NCI-H748 (cell line): ENCODE measurements at regions not wholly inside any gene's neighbourhood (a gene's known extent, or its start where the extent isn't known, plus 50 kb on each side); places are given as distances from the start of the nearest gene placed in this dataset.
"Not testable (repeated sequence)": the region's sequence is repeated elsewhere in the genome, so short reads cannot be mapped to it uniquely, and the experiment has no call there.

Experiments
- DNase-seq: peaks from one replicate; lab custom pipeline; 2025; ENCODE audit not compliant: unreplicated experiment; lab: John Stamatoyannopoulos, UW

DNA sequence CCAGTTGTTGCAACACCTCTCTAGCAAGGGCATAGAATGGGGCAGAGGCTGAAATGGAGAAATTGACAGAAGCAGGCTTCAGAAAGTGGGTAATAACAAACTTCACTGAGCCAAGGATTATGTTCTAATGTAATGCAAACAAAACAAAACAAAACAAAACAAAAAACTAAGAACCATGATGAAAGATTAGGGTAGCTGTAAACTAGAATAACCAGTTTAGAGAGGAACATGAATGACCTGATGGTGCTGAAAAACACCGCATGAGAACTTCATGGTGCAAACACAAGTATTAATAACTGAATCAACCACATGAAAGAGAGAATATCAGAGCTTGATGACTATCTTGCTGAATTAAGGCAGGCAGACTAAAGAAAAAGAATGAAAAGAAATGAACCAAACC lies 1707.7 kb downstream of the BRINP3 start:
- DNase-seq: peak; percentile 6

DNA sequence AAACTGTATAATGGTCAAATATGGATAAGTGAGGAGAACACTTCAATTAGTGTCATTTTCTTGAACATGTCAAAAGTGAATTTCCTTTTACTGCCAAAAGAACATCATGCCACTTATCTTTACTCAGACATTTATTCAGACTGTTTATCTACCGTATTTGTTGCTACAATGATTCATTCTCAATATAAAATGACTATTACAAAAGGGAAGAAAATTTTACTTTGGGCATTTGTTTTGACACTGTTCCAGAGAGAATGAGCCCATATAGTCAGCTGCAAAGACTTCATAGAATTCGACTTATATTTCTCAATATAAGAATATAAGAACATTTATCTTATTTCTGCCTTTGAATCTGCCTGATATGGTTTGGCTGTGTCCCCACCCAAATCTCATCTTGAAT lies 1699.1 kb downstream of the BRINP3 start:
- DNase-seq: no peak

DNA sequence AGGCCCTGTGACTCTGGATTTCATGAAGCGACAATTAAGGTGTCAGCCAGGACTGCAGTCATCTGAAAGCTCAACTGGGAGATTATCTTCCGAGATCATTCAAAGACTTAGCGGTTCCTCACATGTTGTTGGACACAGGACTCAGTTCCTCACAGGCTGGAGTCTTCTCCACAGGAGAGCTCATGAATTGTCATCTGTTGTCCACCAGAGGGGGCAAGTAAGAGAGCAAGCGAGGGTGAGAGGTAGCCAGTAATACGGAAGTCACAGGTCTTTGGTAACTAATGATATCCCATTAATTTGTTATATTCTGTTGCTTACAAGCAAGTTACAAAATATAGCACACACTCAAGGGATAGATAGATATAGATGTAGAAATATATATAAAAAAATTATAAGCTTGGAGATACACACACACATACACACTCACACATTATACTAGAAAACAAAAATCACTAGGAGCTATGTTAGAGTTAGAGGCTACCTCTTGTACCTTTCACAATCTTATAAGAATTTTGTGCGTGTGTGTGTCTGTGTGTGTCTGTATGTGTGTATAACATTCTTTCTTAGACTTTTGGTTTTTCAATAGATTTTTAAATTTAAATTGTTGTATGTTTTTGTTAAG lies 1695.3 kb downstream of the BRINP3 start:
- DNase-seq: peak; percentile 5

DNA sequence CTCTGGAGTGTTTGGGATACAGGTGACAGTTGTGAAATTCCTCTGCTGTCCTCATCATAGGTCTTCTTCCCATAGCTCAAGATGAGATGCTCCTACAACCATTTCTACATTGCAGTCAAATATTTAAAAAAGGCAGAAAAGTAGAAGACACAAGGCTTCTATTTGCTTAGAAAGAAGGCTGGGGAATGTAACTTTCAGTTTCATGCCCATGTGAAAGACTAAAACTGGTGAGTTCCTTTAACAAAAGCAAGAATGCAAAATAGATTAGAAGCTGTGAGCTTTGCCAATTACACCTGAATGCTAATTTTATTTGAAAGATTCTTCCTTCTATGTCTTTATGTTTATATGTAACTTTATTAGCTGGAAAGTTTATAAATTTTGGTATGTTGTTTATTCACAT lies 1682.7 kb downstream of the BRINP3 start:
- DNase-seq: no peak

DNA sequence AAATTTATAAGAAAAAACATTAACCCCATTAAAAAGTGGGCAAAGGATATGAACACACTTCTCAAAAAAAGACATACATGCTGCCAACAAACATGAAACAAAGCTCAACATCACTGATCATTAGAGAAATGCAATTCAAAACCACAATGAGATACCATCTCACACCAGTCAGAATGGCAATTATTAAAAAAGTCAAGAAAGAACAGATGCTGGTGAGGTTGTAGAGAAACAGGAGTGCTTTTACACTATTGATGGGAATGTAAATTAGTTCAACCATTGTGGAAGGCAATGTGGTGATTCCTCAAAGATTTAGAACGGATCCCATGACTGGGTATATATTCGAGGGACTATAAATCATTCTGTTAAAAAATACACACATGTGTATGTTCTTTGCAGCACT lies 1665.5 kb downstream of the BRINP3 start:
- not testable (repeated sequence) for DNase-seq

DNA sequence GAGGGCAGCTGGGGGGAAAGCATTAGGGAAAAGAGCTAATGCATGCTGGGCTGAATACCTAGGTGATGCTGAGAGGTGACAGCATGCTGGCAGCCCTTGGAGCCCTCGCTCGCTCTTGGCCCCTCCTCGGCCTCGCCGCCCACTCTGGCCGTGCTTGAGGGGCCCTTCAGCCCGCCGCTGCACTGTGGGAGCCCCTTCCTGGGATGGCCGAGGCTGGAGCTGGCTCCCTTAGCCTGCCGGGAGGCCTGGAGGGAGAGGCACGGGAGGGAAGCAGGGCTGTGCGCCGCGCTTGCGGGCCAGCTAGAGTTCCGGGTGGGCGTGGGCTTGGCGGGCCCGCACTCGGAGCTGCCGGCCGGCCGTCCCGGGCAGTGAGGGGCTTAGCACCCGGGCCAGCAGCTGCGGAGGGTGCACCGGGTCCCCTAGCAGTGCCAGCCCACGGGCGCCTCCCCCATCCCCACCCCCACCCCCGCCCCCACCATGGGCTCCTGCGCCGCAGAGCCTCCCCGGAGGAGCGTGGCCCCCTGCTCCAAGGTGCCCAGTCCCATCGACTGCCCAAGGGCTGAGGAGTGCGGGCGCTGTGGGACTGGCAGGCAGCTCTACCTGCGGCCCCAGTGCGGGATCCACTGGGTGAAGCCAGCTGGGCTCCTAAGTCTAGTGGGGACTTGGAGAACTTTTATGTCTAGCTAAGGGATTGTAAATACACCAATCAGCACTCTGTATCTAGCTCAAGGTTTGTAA lies 1664.7 kb downstream of the BRINP3 start:
- DNase-seq: not testable (repeated sequence)

DNA sequence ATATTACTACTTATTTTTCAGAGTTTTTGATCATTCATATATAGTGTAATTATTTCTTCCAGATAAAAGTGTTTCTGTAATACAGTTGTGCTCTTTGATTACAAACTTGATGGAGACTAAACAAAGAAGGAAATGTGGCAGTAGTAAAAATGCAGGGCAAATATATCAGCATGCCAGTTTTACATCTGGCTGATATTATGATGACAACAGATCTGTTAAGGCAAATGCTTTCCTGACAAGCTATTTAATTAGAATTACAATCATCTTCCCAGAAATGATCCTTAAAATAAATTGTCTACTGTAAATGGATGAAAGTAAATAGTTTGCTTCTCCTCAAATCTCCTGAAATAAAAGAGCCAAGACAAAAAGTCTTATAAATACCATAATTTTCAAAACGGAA lies 1659.8 kb downstream of the BRINP3 start:
- no peak for DNase-seq

DNA sequence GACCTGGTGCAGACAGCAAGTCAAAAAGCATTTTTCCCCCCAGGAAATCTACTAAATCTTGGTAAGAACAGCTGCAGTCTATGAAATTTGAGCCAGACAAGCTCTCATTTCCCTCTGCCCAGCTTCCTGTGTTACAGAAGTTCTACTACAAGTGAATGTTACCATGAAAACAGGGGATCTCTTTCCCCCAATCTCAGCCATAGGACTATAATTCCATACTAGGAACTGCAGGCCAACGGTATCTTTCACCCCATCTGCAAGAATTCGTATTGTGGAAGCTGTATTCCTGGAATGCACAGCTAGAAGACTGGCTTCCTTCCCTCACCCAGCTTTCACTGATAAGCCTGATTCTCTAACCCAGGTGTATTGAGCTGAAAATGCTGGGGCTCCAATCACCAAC lies 1655.4 kb downstream of the BRINP3 start:
- peak; percentile 13 for DNase-seq

DNA sequence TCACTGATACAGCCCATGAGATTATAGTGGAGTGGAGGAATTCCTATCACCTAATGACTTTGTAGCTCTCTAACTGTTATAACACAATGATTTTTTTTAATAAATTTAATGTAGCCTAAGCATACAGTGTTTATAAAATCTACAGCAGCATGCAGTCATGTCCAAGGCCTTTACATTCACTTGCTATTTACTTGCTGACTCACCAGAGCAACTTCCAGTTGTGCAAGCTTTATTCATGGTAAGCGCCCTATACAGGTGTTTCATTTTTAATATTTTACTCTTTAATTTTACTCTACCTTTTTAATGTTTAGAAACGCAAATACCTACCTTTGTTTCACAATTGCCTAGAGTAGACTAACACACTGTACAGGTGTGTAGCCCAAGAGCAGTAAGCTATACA lies 1652.2 kb downstream of the BRINP3 start:
- no peak for DNase-seq

DNA sequence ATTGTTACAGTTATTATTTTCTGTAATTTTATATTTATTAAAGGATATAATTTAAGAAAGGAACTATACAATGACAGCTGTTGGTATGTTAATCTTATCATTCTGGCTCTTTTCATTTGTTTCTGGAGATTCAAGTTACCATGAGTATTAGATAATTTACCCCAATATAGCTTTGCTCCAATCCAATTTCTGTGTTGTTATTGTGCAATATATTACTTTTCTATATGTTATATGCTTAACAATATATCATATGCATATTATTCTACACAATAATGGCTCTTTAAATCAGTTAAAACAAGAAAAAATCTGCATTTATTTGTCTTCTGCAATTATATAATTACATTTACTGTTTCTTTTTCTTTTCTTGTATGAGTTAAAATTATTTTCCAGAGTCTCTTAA lies 1650.9 kb downstream of the BRINP3 start:
- no peak for DNase-seq

DNA sequence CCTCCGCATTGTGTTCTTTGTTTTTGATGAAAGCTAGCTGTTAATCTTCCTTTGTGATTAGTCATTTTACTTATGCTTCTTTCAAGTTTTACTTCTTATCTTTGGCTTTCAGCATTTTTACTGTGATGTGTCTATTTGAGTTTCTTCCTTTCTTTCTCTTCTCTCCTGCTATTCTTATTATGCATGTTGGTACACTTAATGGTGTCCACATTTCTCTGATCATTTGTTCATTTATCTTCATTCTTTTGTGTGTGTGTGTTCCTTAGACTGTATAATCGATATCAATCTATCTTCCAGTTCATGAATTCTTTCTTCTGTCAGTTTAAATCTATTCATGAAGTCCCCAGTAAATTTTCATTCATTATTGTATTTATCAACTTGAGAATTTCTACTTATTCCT lies 1650.3 kb downstream of the BRINP3 start:
- DNase-seq: no peak

DNA sequence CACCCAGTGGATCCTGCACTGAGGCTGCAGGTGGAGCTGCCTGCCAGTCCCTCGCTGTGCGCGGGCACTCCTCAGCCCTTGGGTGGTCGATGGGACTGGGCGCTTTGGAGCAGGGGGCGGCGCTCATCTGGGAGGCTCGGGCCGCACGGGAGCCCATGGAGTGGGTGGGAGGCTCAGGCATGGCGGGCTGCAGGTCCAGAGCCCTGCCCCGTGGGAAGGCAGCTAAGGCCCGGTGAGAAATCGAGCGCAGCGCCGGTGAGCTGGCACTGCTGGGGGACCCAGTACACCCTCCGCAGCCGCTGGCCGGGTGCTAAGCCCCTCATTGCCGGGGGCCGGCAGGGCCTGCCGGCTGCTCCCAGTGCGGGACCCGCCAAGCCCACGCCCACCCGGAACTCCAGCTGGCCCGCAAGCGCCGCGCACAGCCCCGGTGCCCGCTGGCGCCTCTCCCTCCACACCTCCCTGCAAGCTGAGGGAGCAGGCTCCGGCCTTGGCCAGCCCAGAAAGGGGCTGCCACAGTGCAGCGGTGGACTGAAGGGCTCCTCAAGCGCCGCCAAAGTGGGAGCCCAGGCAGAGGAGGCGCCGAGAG lies 1636.5 kb downstream of the BRINP3 start:
- DNase-seq: not testable (repeated sequence)

DNA sequence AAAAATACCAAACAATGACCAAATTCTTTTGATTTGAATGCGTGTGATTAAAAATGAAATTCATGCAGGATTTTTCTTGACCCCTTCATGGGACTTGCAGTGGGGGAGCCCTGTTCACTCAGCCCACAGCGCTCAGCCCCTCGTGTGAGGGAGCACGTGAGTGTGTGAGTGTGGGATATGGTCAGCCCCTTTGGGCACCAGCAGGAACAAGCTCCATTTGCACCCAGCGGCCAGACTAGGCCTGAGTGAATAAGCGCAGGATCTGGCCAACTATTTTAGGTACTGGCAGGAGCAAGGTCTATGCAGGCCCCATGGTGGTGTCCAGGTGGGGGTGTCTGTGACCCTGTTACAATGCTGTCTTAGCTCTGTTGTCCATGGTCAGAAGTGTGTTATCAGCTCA lies 1631.2 kb downstream of the BRINP3 start:
- no peak for DNase-seq

DNA sequence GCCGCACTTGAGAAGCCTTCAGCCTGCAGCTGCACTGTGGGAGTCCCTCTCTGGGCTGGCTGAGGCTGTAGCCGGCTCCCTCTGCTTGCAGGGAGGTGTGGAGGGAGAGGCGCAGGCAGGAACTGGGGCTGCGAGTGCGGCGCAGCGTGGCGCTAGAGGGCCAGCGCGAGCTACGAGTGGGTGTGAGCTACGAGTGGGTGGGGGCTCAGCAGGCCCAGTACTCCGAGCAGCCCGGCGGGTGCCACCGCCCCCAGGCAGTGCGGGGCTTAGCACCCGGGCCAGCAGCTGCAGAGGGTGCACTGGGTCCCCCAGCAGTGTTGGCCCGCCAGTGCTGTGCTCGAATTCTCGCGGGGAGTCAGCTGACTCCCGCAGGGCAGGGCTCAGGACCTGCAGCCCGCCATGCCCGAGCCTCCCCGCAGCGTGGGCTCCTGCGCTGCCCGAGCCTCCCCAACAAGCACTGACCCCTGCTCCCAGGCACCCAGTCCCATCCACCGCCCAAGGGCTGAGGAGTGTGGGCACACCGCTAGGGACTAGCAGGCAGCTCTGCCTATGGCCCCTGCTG lies 1620.1 kb downstream of the BRINP3 start:
- no peak for DNase-seq

DNA sequence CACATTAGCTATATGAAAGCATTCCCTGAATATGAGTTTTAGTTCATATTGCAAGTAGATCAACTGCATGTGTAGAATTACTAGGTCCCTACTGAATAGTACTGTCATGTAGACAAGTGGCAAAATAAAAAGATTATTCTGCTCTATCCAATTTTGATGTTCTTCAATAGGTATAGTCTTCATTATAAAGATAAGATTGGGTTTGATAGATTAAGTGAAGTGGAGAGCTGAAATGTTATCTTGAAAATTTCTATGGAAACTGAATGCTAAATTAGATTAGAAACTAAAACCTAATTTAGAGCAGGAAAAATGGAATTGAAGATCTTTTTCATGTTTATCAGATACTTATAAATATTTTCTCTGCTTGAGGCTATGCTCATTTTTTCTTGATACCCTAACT lies 1610.0 kb downstream of the BRINP3 start:
- DNase-seq: no peak

DNA sequence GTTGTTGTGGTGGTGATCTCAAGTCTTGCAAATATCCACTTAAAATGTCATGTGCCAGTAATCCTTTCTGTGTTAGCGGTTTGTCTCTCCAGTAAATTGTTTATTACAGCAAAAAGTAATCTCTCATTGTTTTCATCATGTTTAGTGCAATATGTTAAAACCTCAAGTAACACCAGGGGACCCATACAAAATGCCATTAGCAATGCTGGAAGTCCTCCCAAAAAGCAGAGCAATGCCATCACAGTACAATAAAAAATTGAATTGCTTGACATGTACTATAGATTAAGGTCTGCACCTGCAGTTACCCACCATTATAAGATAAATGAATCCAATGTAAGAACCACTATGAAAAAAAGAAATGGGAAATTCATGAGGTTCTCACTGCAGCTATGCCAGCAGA lies 1606.5 kb downstream of the BRINP3 start:
- DNase-seq: no peak

DNA sequence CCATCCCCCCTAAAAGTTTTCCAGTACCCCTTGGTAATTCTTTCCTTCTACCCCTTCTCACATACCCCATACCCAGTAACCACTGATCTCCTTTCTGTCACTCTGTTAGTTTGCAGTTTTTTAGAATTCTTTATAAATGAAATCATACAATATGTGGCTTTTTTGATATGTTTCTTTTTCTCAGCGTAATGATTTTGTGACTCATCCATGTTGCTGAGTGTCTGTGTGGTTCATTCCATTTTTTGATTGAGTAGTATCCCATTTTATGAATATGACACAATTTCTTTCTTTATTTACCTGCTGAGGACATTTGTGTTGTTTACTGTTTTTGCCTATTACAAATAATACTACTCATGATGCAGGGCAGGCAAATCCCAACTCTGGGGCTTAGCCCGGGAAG lies 1605.3 kb downstream of the BRINP3 start:
- no peak for DNase-seq

DNA sequence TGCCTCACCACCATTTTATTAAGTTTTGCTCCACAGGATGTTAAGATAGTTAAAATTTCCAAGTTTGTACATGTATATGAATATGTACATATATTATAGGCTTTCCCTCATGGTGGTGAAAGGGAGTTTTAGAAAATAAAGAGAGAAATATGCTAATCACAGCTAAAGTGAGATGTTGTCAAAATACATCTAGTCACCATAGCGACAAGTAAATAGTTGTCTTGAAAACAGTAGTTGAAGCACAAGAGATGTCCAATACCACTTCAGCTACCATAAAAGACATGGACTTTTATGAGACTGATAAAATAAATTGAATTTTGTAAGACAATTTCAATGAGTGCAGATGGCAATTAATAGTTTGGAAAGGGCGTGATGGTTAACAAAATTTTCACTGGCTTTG lies 1600.0 kb downstream of the BRINP3 start:
- DNase-seq: peak; percentile 50

DNA sequence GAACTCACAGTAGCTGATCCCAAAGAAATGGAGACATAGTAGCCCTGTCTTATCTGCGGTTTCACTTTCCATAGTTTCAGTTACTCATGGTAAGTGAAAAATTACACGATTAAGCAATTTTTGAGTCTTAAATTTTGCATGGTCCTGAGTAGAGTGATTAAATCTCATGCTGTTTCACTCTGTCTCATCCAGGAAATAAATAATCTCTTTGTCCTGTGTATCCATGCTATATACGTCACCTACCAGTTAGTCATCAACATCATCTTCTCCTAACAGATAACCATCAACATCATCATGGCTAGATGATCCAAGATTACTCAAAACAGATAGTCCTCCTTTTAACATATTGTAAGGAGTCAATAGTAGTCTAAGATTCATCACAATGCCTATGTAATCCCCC lies 1589.3 kb downstream of the BRINP3 start:
- DNase-seq: no peak

DNA sequence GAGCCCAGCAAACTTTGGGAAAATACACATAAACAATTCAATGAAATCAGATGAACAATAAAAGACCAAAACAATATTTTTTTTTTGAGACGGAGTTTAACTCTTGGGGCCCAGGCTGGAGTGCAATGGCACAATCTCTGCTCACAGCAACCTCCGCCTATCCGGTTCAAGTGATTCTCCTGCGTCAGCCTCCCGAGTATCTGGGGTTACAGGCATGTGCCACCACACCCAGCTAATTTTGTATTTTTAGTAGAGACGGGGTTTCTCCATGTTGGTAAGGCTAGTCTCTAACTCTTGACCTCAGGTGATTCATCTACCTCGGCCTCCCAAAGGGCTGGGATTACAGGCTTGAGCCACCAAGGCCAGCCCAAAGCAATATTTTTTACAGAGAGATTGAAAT lies 1588.5 kb downstream of the BRINP3 start:
- no peak for DNase-seq

DNA sequence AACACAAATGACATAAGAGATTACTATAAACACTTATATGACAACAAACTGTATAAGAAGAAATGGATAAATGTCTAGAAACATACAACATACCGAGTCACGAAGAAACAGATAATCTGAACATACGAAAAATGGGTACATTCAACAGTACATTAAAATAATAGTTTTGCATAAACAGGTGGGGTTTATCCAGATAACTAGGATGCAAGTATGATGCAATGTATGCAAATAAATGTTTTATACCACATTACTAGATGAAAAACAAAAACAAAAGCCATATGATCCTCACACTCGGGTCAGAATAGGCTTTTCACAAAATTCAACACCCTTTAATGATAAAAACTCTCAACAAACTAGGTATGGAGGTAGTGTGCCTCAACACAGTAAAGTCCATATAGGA lies 1585.7 kb downstream of the BRINP3 start:
- no peak for DNase-seq

DNA sequence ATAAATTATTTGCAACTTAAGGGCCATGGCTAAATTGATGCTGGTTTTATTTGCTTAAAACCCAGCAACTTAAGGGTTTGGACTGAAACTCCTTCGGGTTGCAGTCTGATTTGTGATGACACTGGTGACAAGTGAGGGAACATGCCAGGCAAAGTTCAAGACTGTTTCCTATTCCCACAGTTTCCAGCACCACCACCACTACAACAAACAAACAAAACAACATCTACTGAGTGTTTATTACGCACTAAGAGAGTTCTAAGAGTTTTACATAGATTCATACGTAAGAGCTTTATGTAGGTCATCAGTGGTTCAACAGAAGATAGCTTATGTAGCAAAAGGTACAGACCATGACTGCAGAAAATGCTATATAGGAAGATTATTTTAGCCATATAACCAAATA lies 1582.1 kb downstream of the BRINP3 start:
- DNase-seq: no peak
